ENCODE measurements at regions not wholly inside any gene's neighbourhood (a gene's known extent, or its start where the extent isn't known, plus 50 kb on each side); places are given as distances from the start of the nearest gene placed in this dataset.

DNA sequence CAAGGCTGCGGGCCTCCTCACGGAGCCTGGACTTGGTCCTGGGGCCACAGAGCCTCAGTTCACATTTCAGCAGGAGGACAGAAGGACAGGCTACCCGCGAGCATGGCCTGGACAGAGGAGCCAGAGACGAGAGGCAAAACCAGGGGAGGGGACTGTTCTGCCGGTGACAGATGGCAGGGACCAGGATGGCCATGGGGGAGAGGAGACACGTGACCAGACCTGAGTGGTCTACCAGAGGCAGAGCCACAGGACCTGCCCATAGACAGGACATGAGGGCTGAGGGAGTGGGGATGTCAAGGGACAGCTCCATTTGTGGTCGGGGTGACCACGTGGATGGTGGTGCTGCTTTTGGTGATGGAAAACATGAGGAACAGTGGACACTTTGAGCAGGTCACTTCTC lies 207.9 kb downstream of the NFATC2 start:
- TF ChIP-seq, protein P1, sequence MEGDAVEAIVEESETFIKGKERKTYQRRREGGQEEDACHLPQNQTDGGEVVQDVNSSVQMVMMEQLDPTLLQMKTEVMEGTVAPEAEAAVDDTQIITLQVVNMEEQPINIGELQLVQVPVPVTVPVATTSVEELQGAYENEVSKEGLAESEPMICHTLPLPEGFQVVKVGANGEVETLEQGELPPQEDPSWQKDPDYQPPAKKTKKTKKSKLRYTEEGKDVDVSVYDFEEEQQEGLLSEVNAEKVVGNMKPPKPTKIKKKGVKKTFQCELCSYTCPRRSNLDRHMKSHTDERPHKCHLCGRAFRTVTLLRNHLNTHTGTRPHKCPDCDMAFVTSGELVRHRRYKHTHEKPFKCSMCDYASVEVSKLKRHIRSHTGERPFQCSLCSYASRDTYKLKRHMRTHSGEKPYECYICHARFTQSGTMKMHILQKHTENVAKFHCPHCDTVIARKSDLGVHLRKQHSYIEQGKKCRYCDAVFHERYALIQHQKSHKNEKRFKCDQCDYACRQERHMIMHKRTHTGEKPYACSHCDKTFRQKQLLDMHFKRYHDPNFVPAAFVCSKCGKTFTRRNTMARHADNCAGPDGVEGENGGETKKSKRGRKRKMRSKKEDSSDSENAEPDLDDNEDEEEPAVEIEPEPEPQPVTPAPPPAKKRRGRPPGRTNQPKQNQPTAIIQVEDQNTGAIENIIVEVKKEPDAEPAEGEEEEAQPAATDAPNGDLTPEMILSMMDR (IDR thresholded peaks at IDR 0.05; ENCODE audit: low read length) = no peak
- no peak for TF ChIP-seq EZH2 (optimal IDR thresholded peaks at IDR 0.05; ENCODE audit: low read depth, low read length)
